DLD1 (cell line): ENCODE measurements at regions not wholly inside any gene's neighbourhood (a gene's known extent, or its start where the extent isn't known, plus 50 kb on each side); places are given as distances from the start of the nearest gene placed in this dataset.
"Not testable (repeated sequence)": the region's sequence is repeated elsewhere in the genome, so short reads cannot be mapped to it uniquely, and the experiment has no call there.

Source experiments
- in situ Hi-C: cut with HindIII; loops from 2 replicates; pipeline ENCODE4 v1.10.0; 2017; ENCODE audit warnings: low sequenced_read_pairs

- in situ Hi-C loops: no loop called here
Measured at GRCh38 chr10:130970341-130971122, 341.0 kb downstream of the TCERG1L start.

GRCh38 chr10:130971123-130971435 is 340.4 kb downstream of the TCERG1L start:
- in situ Hi-C loops: no loop called here

GRCh38 chr10:130973127-130973839 is 338.2 kb downstream of the TCERG1L start:
- in situ Hi-C loops: no loop called here

GRCh38 chr10:130974166-130974565 is 337.4 kb downstream of the TCERG1L start:
- in situ Hi-C loops: no loop called here

- in situ Hi-C loops: not testable (repeated sequence)
Measured at GRCh38 chr10:130975351-130975750, 336.2 kb downstream of the TCERG1L start.

- in situ Hi-C loops: no loop called here
Measured at GRCh38 chr10:130982802-130983201, 328.7 kb downstream of the TCERG1L start.

- in situ Hi-C loops: no loop called here
Measured at GRCh38 chr10:130983749-130984148, 327.8 kb downstream of the TCERG1L start.

- in situ Hi-C loops: no loop called here
Measured at GRCh38 chr10:130984686-130985085, 326.8 kb downstream of the TCERG1L start.

GRCh38 chr10:130985158-130985753 is 326.3 kb downstream of the TCERG1L start:
- in situ Hi-C loops: no loop called here

GRCh38 chr10:130986846-130987245 is 324.7 kb downstream of the TCERG1L start:
- in situ Hi-C loops: no loop called here

GRCh38 chr10:130987401-130987800 is 324.1 kb downstream of the TCERG1L start:
- in situ Hi-C loops: no loop called here

GRCh38 chr10:130989670-130990232 is 321.8 kb downstream of the TCERG1L start:
- in situ Hi-C loops: no loop called here

GRCh38 chr10:130990486-130990885 is 321.0 kb downstream of the TCERG1L start:
- in situ Hi-C loops: no loop called here

GRCh38 chr10:130992802-130993523 is 318.6 kb downstream of the TCERG1L start:
- in situ Hi-C loops: no loop called here

GRCh38 chr10:130993612-130994011 is 317.9 kb downstream of the TCERG1L start:
- in situ Hi-C loops: no loop called here

- in situ Hi-C loops: no loop called here
Measured at GRCh38 chr10:130994191-130994590, 317.3 kb downstream of the TCERG1L start.

- in situ Hi-C loops: no loop called here
Measured at GRCh38 chr10:130994845-130995244, 316.7 kb downstream of the TCERG1L start.

- in situ Hi-C loops: no loop called here
Measured at GRCh38 chr10:130997267-130998045, 314.1 kb downstream of the TCERG1L start.

- in situ Hi-C loops: no loop called here
Measured at GRCh38 chr10:130998046-130998435, 313.5 kb downstream of the TCERG1L start.

GRCh38 chr10:130998642-130999041 is 312.9 kb downstream of the TCERG1L start:
- in situ Hi-C loops: no loop called here
